GM18519 (cell line): ENCODE measurements at regions not wholly inside any gene's neighbourhood (a gene's known extent, or its start where the extent isn't known, plus 50 kb on each side); places are given as distances from the start of the nearest gene placed in this dataset.

Experiments
- ATAC-seq: cut with Tn5 transposase; IDR thresholded peaks from one replicate; pipeline ENCODE4 v1.9.1; 2021; ENCODE audit warnings: mild to moderate bottlenecking, moderate library complexity; ENCODE audit not compliant: unreplicated experiment, low FRiP score

GRCh38 chr5:4339949-4340348 is 744.3 kb downstream of the IRX1 start:
- ATAC-seq, result no peak

DNA sequence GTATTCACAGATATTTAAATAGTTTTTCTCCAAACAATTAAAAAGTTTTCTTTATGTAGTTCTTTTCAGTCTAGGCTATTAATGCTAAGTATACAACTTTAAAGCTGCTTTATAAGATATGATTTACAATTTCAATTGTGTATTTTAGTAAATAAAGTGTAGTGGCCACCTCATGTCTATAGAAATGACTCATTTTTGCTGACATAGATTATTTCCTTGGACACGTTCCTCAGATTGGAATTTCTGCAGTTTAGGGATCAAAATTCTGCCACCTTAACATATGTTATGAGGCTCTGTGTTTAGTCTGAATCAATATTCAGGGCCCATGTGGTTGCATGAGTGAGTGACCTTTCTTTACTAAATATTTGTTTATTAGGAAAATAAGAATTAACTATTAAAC is 750.2 kb downstream of the IRX1 start:
- no peak for ATAC-seq

- ATAC-seq, result no peak
Observed at GRCh38 chr5:4348423-4348822, 752.8 kb downstream of the IRX1 start.

GRCh38 chr5:4348919-4349318 is 753.3 kb downstream of the IRX1 start:
- no peak for ATAC-seq

DNA sequence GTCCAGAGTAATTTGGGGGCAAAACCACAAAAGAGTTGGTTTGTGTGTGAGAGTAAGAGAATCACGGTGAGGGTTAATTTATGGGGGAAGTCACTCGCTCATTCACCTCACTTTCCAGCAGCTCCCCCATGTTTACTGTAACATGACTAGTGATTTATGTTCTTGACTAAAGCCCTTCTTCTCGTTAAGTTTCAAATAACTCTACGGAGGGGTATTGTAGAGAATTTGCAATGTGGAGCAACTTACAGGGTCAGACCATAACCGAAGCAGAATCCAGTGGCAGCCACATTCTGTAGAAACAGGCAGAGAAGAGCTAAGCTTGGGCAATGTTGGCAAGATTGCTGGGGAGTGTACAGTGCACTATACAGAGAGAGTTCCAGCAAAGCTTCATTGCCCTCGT is 760.6 kb downstream of the IRX1 start:
- ATAC-seq, result no peak

- ATAC-seq, result no peak
Observed at GRCh38 chr5:4359847-4360246, 764.2 kb downstream of the IRX1 start.

- ATAC-seq, result no peak
Observed at GRCh38 chr5:4361753-4362152, 766.1 kb downstream of the IRX1 start.

GRCh38 chr5:4362411-4362810 is 766.8 kb downstream of the IRX1 start:
- ATAC-seq, result no peak

DNA sequence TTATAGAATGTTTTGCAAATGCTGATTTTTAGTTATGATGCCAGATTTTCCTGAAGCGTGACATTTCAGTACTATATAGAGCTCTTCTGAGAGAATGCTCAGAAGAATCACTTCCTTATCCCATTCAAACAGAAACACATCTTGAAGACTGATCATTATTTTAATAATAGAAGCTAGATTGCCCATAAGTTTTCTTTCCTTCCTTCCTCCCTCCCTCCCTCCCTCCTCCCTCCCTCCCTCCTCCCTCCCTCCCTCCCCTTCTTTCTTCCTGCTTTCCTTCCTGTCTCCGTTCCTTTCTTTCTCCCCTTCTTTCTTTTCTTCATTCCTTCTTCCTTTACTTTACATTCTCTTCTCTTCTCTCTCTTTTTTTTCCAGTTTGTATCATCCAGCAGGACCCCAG is 767.4 kb downstream of the IRX1 start:
- ATAC-seq, result no peak

DNA sequence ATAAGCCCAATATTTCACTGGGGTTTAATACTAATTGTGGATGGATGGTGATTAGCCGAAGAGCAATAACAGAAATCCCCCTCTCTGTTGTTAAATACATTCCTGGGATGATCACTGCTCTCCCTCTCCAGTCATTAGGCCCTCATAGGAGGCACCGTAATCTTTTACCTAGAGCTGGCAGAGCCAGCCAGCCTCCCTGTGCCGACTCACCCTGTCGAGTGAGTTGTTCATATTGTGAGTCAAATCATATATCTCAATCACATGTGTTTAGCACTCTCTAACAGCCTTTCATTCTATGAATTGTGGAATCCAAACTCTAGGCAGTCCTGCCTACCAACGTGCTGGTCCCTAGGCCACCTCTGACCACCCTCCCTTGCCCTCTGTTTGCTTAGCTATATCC is 771.0 kb downstream of the IRX1 start:
- no peak for ATAC-seq

GRCh38 chr5:4370218-4370617 is 769.9 kb upstream of the ADAMTS16 start:
- ATAC-seq, result no peak

GRCh38 chr5:4372481-4372880 is 767.6 kb upstream of the ADAMTS16 start:
- no peak for ATAC-seq

GRCh38 chr5:4373051-4373820 is 766.9 kb upstream of the ADAMTS16 start:
- no peak for ATAC-seq

- no peak for ATAC-seq
Observed at GRCh38 chr5:4374866-4375265, 765.3 kb upstream of the ADAMTS16 start.

GRCh38 chr5:4375640-4376039 is 764.5 kb upstream of the ADAMTS16 start:
- ATAC-seq, result no peak

DNA sequence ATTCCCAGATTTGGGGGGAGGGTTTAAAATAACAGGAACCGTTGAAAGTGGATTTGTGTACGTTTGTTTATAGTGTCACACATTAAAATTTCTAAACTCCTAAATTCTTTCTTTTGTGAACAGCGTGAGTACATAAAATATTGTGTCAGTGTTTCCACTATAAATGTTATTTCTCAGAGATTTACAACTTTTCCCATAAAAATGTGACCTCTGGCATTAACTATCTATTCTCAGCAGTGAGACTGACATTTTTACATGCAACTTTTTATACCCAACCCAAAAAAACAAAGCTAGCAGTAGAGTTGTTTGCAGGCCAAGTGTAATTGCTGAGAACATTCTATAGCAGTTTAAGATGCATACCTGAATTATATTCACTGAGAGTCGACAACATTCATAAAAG is 757.0 kb upstream of the ADAMTS16 start:
- ATAC-seq, result no peak

GRCh38 chr5:4383518-4384198 is 756.5 kb upstream of the ADAMTS16 start:
- ATAC-seq, result no peak

- ATAC-seq, result no peak
Observed at GRCh38 chr5:4384649-4385048, 755.5 kb upstream of the ADAMTS16 start.

- no peak for ATAC-seq
Observed at GRCh38 chr5:4386152-4386551, 754.0 kb upstream of the ADAMTS16 start.

- ATAC-seq, result no peak
Observed at GRCh38 chr5:4387290-4387689, 752.8 kb upstream of the ADAMTS16 start.

DNA sequence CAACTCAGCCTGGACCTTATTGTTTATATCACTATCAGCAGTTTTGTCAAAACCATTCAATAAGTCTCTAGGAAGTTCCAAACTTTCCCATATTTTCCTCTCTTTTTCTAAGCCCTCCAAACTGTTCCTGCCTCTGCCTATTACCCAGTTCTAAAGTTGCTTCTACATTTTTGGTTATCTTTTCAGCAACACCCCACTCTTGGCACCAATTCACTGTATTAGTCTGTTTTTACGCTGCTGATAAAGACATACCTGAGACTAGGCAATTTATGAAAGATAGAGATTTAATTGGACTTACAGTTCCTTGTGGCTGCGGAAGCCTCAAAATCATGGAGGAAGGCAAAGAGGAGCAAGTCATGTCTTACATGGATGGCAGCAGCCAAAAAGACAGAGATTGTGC is 744.4 kb upstream of the ADAMTS16 start:
- no peak for ATAC-seq

GRCh38 chr5:4405614-4406219 is 734.4 kb upstream of the ADAMTS16 start:
- ATAC-seq, result no peak
